HG02973 (cell line): ENCODE measurements at regions not wholly inside any gene's neighbourhood (a gene's known extent, or its start where the extent isn't known, plus 50 kb on each side); places are given as distances from the start of the nearest gene placed in this dataset.
"Not testable (repeated sequence)": the region's sequence is repeated elsewhere in the genome, so short reads cannot be mapped to it uniquely, and the experiment has no call there.

Source experiments
- ATAC-seq: cut with Tn5 transposase; IDR thresholded peaks from one replicate; pipeline ENCODE4 v1.9.1; 2021; ENCODE audit warnings: moderate library complexity; ENCODE audit not compliant: unreplicated experiment

DNA sequence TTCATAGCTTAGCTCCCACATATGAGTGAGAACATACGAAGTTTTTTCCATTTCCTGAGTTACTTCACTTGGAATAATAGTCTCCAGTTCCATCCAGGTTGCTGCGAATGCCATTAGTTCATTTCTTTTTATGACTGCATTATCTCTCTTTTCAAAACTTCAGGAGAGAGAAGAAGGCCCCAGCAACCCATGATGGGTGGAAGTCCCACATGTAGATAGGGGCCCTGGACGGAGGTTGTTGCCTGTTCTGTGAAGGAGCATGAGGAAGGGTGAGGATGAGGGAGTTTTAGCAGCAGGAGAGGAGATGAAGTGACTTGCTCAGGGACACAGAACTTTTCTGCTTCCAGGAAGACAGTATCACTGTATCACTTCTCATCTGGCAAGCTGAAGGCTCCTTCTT is 102.2 kb upstream of the KLF4 start:
- no peak for ATAC-seq

DNA sequence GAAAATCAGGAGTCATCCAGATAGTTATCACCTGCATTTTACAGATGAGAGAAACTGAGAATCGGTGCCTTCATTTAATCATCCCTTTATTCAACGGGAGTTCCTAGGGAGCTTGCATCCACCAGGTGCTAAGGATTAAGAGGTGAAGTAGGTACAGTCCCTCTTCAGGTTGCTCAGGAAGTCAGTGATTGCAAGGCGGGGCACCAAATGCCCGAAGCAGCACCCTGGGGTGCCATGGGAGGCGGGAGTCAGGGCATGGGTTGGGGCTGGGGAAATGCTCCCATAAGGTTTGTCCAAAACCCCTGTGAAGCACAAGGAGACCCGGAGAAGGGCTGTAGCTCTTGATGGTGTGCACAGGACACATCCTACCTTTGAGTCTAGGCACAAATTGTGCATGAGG is 98.8 kb upstream of the KLF4 start:
- no peak for ATAC-seq

DNA sequence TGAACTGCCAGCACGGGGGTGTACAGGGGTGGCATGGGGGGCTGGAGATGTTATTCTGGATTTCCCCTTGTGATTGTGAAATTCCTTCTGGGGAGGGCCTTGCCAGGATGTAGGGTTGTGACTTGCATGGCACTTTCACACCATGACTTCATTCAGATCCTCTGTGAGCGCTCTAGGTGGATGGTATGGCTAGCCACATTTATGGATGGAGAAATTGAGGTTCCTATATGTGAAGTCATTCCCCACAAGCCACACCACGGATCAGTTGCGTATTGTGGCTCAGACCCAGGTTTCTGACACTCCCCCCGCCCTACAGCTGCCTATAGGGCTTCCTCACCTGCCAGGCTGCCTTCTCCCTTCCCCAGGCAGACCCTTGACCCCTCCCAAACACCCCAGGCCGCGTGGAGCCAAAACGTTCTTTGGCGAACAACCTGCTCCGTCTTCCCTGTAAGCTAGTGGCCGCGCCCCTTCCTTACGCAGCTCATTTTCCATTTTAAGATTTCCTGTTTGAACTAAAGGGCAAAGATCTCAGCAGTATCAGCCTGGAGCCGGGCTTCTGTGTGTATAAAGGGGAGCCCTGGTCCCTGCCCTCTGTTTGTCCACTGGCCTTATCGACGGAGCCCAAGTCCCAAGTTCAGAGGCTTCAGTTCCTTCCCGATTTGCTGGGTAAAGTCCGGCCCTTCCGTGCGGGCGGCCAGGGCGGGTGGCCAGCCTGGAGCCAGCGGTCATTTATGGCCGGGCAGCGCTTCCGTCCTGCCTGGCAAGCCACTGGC is 97.8 kb upstream of the KLF4 start:
- no peak for ATAC-seq

DNA sequence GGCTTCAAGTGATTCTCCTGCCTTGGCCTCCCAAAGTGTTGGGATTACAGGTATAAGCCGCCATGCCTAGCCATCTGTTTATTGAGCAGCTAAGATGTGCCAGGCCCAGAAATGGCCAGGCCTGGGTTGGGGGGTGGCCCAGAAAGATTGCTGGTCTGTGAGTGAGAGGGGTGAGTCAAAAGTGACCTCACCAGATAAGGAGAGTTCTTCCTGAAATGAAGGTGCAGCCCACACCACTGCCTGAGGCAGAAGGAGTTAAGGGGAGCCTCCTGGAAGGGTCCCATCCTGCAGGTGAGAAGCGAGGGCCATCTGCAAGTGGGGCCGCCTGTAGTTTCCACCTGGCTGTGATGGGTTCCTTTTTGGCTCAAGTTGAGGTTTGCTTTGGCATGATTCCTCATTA is 96.9 kb upstream of the KLF4 start:
- ATAC-seq: no peak

DNA sequence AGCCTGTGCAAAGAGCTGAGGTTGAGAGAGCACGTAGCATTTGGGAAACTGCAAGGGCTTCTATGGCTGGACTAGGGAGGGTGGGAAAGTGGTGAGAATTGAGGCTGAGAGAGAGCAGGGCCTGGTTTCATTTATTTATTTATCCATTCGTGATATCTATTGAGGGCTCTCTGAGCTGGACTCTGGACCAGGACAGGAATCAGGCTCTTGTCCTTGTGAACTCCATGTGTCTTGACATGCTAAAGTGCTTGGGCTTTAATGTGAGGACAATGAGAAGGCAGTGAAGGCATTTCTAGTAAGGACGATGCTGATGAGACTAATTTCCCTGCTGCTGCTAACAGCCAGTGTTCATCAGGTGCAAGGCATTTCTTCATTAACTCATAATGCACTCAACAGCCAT is 95.9 kb upstream of the KLF4 start:
- no peak for ATAC-seq

DNA sequence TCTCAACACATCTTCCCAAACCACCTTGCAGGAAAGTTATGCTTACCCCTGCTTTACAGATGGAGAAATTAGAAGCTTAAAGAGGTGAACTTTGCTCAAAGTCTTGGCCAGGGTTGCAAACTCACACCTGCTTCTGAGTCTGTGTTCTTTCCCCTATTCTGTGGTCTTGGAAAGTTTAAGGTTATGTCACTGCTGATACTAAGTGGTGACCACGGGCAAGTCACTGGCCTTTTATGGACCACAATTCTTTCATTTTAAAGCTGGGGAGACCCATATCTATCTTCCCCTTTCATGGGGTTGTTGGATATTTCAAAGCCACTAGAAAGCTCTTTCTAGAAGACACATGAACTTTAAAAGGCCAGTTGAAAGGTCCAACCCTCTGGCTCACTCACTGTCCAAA is 95.4 kb upstream of the KLF4 start:
- ATAC-seq: no peak

DNA sequence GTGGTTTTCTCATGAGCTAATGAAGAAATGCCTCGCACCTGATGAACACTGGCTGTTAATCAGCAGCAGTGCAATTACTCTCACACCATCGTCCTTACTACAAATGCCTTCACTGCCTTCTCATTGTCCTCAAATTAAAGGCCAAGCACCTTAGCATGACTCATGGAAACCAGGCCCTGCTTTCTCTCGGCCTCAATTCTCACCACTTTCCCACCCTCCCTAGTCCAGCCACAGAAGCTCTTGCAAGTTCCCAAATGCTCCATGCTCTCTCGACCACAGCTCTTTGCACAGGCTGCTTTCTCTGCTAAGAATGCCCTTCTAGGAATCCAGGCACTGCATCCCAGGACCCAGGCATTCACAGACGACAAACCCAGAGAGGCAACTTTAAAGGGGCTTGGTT is 94.6 kb upstream of the KLF4 start:
- no peak for ATAC-seq

DNA sequence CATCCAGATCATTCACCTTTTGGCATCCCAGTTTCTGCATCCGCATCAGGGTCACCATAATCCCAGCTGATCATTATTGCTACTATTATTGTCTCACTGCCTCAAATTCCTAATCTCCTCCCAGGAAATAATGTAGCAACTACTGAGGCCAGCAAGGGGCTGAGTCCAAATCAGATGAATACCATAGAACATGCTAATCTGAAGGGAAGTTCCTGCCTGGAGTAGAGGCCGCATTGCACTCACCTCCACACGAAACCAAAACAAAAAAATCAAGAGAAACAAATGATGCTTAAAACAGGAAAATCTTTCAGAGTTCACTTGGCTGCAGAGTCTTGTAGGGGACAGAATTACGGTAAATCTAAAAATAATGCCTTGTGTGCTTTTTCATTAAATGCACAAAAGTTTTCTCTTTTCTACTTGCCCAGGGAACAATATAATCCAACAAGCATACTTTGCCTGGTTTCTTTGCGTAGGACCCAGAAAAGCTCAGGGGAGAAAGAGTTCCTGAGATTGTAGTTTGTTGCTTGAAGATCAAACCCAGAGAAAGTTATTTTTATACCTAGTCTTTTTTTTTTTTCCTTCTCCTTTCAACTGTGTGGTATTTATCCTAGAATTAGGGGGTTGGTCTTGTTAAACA is 87.7 kb upstream of the KLF4 start:
- ATAC-seq: no peak

DNA sequence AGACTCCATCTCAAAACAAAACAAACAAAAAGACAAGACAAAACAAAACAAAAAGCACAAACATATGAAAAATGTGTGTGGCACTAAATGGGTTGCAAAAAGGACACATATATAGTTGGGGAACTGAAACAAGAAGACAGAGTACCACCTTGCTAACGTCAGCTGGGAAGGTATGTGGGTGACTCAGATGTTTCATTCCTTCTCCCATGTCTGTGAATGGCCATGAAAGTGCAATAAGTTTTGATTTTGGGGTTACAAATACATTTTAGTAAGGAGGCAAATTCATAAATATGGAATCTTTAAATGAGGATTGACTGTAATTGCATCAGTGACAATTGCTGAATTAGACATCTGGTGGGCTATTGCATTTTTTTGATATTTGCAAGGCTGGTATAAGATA is 81.6 kb upstream of the KLF4 start:
- no peak for ATAC-seq

DNA sequence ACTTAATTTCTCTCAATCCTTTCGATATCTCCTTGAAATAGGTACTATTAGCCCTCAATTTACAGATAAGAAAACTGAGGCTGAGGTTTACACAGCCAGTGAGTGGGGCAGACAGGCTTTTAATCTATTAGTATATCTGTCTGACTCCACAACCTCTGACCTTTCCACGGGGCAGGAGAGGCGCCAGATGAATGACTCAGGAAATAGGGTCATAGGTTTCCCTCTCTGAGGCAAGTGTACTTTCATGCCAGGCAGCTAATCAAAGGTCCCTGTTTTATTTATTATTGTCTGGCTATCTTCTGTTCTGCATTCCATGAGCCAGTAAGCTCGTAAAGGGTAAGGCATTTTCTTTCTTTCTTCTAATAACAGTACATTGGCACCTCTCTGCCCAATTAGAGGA is 79.6 kb upstream of the KLF4 start:
- no peak for ATAC-seq

DNA sequence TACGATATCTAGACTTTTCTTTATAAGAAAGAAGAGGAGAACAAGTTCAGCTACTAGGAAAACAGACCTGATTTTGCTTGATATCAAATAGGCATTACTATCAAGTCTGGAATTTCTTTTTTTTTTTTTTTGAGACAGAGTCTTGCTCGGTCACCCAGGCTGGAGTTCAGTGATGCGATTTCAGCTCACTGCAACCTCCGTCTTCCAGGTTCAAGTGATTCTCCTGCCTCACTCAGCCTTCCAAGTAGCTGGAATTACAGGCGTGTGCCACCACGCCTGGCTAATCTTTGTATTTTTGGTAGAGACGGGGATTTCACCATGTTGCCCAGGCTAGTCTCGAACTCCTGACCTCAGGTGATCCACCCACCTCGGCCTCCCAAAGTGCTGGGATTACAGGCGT is 78.8 kb upstream of the KLF4 start:
- not testable (repeated sequence) for ATAC-seq

DNA sequence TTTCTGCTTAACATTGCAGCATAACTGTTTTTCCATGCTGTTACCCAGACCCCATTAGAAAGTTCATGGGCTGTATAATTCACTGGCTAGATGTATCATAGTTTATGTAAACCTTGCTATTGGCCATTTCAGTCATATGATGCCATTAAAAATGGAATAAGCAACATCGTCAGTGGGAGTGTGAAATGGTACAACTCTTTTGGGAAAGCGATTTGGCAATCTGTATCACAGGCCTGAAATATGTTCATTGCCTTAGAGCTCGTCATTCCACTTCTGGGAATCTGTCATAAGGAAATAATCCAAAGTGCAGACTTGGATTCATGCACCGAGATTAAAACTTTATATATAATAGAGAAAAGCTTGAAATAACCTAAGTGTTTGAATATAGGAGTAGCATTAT is 77.9 kb upstream of the KLF4 start:
- no peak for ATAC-seq

DNA sequence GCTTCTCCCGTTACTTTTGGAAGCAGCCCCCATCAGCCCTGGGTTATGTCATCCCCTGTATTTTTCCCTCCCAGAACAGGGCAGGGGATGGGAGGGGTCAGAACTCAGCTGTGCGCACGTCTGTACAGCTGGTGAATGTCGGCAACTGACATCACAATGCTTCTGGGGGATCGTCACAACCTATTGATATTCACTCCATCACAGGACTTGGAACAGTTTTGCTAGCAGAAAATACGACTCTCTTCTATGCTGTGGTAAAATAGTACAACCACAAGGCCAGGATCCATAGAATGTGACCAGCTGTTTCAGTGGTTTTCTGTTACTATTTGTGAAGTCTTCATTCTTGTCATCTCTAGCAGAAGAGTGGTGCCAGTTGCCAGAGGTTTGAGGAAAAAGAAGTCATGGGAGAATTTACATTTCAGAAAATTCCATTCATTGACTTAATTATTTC is 77.1 kb upstream of the KLF4 start:
- ATAC-seq: no peak

DNA sequence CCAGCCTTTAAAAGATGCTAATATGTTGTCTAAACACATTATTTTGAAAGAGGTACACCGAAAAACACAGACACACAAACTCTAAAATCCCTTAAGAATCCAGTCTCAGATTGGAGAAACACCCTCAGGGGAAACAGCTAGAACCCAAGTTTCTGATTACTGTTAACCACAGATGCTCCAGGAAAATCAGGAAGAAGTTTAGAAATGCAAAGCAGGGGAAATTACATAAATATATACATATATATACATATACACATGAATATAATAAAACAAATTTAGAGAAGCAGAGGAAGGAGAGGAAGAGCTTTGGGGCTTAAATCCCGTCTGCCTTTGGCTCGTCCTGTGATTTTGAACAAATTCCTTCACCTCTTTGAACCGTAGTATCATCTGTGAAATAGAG is 73.2 kb upstream of the KLF4 start:
- ATAC-seq: no peak

DNA sequence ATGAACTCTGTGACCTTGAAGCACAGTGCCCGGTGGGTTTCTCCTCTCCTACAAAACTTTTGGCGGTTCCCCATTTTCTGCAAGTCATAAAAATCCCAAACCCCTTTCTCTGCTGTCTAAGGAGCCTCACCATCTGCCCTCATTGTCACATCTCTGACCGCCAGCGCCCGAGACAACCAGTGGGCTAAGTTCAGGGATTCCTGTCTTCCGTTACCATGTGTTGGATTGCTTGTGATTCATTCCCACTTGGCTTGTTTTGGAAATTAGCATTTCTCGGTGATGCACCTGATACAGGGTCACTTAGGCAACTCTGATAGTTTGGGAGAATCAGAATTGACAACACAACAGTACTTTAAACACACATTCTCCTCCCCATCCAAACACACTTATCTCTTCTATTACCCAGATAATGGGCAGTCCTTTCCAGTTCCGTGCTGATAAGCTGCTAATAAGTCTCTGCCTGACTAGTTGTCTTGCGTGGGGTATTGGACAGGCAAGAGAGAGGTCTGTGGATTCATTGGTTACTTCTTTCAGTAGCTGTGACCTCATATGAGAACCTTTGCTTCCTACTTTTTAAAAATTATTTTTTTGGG is 70.0 kb upstream of the KLF4 start:
- no peak for ATAC-seq

DNA sequence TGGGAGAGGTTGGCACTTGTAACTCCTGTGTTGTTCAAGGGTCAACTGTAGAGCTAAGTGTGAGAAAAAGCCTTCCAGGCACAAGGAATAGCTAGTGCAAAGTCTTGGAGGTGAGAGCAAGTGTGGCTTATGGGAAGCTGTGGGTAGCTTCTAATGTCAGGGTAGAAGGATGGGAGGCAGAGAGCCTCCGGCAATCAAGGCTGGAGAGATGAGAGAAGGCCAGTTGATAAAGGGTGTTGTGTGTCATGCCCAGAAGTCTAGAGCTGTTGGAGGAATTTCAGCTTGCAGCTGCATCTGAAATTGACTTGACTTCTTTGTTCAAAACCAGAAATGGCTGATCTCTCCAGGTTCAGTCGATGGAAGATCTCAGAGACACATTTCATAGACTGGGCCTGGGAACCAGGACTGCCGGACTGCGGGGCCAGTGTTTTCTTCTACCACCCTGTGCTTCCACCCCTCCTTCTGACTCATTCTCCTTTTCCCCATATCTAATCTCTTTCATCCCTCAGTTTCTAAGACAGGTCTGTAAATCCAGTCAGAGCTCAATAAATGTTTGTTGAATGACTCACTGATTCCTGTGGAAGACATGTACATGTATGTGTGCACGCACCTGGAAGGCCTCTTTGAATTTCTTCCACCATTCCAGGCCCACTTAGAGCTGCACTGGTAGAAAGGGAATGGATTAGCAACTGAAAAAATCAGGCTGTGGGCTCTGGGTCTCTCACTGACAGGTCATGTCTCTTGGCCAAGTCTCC is 67.8 kb upstream of the KLF4 start:
- ATAC-seq: no peak

DNA sequence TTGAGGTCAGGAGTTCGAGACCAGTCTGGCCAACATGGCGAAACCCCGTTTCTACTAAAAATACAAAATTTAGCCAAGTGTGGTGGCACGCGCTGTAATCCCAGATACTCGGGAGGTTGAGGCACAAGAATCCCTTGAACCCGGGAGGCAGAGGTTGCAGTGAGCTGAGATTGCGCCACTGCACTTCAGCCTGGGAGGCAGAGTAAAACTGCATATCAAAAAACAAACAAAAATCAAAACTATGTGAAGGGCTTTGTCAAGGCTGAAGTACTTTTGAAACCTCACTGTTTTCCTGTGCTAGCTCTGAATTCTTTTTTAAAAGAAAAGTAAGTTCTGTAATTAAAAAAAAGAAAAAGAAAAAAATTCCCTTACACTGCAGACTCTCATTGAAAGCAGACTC is 65.1 kb upstream of the KLF4 start:
- ATAC-seq: no peak

DNA sequence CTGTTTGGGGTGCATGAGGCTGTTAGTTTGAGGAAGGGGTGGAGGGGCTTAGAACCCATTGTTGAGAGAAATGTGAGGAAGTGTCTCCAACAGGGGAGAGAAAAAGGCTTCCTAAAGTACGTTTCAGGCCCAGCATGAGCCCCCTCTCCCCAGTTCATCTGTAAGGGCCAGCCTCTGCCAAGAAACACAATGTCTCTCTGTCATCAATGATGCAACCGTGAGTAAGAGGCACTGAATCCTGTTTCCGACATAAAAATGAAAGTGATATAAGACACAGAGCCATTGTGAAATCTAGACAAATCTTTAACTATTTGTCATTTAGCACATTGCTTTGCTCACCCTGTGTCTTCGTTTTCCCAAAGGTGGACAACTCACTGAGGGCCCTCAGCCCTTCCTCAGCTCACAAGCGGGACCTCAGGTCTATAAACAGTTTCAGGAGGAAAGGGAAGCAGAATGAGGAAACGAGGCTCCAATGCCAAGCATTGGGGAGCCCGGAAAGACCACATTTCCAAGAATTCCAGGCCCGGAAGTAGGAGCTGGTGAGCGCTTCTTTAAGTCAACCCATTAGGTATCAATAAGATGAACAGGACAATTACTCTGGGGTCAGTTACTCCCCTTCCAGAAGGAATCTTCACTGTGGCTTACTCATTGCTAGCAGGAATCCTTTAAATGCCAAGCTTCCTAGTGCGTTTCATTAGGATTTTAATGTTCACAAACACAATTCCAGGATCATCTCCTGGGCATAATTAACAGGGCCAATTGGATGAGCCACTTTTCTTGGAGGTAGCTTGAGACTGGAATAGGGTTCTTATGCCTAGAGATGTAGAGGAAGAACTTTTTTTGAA is 59.0 kb upstream of the KLF4 start:
- peak; percentile 53 for ATAC-seq

DNA sequence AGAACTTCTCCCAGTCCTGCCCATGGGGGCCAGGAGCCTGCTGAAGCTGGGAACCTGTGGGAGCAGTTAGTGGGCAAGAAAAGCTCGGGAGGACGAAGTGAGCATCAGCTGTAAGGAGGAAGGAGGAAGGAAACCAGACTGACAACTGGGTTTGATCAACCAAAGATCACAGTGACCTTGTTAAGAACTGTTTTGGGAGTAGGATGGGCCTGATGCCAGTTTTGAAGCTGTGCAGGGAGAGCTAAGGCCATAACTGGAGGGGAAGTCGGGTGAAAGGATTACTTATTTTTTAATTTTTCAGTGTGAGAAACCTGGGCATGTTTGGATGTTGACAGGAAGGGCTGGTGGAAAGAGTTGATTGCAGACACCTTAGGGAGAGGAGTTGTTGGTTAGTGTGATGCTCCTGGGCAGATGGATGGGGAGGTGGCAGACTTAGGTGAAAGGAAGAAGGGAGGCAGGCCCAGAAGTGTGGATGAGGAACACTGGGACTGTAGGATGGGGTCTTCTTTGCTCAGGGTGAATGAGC is 58.3 kb upstream of the KLF4 start:
- ATAC-seq: no peak

DNA sequence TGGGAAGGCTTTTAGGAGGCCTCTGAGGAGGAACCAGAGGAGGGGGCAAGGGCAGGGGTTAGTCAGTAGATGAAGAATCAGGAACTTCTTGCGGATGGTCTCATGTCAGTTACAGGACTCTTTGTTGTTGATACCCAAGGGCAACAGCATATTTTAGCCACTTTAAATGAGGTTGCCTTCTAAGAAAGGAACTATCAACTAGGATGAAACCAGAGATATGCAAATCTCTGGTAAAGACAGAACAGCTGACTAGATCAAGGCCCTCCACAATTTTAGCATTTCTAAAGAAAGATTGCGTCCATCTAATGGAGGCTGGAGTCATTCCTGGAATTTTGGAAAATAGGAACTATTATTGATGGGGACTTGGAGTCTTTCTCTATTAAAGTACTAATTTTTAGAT is 57.7 kb upstream of the KLF4 start:
- ATAC-seq: no peak

DNA sequence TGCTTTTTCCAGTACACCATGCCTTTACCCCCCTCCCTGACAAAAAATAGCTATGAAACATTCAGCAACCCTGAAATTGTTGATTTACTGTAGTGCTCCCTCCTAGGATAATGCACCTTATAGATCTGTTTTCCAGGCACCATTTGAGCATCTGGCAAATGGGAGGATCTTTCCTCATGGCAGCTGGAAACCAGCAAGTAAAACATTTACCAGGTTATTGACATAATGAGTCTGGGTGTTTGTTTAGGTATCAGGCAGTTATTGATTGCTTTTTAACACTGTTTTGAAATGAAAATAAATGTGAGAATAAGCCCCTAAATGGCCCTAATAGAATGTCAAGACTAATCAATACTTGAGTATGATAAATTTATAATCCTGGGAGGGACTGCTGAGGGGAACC is 57.3 kb upstream of the KLF4 start:
- no peak for ATAC-seq
